Central memory CD4-positive, alpha-beta T cell (primary cell): ENCODE measurements at regions not wholly inside any gene's neighbourhood (a gene's known extent, or its start where the extent isn't known, plus 50 kb on each side); places are given as distances from the start of the nearest gene placed in this dataset.
"Not testable (repeated sequence)": the region's sequence is repeated elsewhere in the genome, so short reads cannot be mapped to it uniquely, and the experiment has no call there.

Experiments
- DNase-seq: peaks from one replicate; pipeline ENCODE4 v3.0.0; 2022

- no peak for DNase-seq
Observed at GRCh38 chr10:25724241-25724640, 209.8 kb upstream of the MYO3A start.

DNA sequence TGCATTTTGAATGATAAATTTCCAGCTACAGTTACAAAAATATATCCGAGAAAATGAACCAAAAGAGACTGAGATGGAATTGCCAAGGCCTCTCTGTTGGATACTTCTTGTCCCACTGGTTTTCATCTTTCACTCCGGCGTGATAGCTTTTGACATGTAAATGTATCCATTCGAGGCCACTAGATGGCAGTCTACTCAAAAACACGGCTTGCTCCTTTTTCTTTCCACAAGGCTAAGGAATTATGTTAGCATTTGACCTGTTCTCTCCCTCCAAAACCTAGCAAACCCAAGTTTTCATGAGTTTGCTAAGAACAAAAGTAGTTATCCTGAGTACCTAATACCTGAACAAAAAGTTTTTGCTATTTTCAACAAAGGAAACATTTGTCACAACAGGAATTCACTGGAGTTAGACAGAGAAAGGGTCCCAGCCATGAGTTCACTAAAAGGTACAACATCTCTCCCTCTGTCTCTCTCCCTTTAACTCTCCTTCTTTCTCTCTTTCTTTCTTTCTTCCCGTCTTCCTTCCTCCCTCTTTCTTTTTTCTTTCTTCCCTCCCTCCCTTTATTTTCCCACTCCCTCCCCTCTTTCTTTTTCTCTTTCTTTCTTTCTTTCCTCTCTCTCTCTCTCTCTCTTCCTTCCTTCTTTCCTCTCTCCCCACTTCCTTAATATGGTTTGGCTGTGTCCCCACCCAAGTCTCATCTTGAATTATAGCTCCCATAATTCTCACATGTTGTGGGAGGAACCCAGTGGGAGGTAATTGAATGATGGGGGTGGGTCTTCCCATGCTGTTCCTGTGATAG lies 207.9 kb upstream of the MYO3A start:
- DNase-seq: no peak

- no peak for DNase-seq
Observed at GRCh38 chr10:25738776-25739175, 195.3 kb upstream of the MYO3A start.

DNA sequence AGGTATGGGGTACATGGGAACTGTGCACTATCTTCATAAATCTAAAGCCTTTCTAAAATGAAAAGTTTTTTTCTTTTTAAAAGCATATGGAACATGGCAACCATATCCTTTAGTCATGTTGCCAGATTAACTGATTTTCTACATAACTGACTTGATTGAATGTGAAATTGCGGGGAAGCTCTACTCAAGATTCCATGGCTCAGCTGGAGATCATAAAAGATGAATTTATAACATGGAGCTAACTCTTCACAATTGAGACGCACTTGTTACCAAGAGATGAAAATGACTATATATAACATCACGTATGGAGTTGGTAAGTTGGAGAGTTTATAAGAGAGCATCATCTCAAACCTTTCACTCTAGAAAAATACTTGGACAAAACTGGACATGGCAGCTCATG lies 190.2 kb upstream of the MYO3A start:
- no peak for DNase-seq

DNA sequence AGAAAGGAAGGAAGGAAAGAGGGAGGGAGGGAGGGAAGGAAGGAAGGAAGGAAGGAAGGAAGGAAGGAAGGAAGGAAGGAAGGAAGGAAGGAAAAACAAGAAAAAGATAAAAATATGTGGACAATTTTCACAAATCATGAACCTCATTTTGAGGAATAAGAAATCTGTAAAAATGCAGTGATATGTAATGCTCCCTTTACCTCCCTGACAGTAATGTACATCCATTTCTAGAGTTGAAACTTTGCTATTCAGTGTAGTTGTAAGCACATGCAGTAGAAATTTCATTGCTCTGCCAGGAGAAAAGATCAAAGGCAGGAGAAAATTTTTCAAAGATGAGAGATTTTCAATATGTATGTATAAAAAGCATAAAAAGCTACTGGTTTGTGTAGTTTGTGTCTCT lies 189.5 kb upstream of the MYO3A start:
- no peak for DNase-seq

DNA sequence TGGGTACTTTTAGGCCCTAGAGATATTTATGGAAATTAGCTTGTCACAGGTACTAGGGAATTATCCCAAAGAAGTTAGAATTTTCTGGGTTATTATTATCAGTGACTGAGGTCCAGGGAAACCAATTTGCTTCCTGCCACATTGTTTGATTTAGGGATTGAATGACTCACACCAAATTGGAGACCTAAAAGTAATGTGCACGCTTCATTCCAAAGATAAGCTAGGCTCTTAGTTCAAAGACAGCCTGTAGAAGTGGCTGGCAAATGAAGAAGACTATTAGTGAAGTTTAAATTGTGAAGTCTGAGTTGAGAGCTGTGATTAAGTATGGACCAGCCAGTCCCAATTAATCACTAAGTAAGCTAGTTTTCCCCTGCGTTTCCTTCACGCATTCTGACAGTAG lies 188.1 kb upstream of the MYO3A start:
- no peak for DNase-seq

DNA sequence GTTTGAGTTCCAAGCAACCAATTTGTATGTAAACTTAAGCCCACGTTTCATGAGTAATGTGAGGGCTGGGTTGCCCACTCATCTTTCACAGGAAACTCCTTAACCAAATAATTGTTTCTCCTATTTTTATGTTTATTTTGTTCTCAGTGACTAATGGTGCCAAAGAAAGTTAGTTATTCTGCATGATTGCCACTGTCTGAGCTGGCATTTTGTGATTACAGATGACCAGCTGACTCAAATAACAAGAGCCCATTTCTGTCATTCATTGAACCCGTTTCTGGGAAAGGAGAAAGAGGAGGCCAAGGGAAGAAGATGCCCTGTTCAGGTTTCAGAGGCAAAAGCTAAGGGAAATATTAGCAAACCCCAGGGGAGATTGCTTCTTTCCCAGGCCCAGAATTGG lies 186.9 kb upstream of the MYO3A start:
- no peak for DNase-seq

- no peak for DNase-seq
Observed at GRCh38 chr10:25748509-25748908, 185.5 kb upstream of the MYO3A start.

GRCh38 chr10:25753776-25754175 lies 180.3 kb upstream of the MYO3A start:
- no peak for DNase-seq

DNA sequence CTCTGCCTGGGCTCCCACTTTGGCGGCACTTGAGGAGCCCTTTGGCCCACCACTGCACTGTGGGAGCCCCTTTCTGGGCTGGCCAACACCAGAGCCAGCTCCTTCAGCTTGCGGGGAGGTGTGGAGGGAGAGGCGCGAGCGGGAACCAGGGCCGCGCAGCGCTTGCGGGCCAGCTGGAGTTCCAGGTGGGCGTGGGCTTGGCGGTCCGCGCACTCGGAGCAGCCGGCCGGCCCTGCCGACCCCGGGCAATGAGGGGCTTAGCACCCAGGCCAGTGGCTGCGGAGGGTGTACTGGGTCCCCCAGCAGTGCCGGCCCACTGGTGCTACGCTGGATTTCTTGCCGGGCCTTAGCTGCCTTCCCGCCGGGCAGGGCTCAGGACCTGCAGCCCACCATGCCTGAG lies 178.2 kb upstream of the MYO3A start:
- DNase-seq: not testable (repeated sequence)

DNA sequence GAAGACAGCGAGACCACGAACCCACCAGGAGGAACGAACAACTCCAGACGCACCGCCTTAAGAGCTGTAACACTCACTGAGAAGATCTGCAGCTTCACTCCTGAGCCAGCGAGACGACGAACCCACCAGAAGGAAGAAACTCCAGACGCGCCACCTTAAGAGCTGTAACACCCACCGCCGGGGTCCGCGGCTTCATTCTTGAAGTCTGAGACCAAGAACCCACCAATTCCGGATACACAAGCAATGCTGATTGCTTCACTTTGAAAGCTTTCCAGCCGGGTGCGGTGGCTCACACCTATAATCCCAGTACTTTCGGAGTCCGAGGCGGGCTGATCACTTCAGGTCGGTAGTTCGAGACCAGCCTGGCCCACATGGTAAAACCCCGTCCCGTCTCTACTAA lies 177.2 kb upstream of the MYO3A start:
- DNase-seq: no peak

DNA sequence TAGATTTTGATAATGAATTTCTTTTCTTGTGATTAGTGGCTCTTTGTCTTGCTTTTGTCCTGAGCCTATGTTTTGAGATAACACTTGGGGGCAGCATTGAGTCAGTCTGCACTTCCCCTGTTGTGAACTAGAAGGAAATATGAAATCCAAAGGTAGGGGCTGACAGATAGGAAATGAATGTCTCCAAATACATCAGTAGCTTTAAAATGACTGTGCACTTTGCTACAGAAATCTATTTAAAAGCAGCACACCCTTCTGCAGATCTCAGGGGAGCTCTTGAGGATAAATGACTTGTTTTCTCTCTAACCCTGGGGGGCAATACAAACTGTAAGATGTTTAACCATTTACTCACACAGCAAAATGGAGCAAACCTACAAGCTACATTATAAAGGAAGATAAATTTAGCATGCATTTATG lies 176.0 kb upstream of the MYO3A start:
- no peak for DNase-seq

DNA sequence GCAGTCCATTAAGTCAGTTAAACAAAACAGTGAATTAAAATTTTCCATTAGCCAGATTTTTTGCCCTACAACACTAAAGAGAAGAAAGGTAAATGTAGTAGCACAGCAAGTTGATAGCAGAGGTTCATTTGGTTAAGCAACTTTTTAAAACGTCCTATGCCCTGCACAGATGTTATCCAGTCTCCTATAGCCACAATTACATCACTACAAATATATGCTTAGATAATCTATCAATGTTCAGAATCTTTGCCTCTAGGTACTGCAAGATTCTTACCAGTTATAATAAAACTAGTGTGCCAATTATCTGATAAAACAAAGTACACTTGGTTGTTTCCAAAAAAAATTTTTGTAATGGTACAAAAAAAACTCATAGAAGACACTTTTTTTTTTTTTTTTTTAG lies 175.5 kb upstream of the MYO3A start:
- DNase-seq: no peak

- no peak for DNase-seq
Observed at GRCh38 chr10:25761937-25762336, 172.1 kb upstream of the MYO3A start.

GRCh38 chr10:25766213-25766612 lies 167.8 kb upstream of the MYO3A start:
- no peak for DNase-seq

DNA sequence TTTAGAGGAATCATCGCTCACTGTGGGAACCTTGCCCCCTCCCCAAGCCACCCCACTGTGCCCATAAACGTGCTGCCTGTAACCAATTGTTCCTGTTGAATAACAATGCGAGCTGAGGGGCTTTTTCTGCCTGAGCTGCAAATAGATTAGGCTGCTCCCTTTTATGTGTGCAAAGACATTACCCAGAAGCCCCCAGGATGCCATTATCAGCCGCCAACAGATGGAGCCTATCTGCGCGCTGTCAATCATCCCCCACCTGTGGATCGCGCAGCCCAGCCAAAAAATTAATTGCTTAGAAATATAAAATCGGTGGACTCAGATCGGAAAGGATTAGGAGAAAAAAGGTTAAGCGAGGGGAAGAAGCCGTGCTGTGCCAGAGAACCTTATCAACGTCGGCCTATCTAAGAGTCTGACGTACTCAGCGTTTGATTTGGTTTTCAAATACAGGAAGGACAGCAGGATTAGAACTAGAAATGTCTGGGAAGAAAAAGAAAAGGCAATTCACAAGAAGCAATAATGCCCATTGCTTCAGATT lies 167.3 kb upstream of the MYO3A start:
- no peak for DNase-seq

GRCh38 chr10:25768167-25768566 lies 165.9 kb upstream of the MYO3A start:
- no peak for DNase-seq

DNA sequence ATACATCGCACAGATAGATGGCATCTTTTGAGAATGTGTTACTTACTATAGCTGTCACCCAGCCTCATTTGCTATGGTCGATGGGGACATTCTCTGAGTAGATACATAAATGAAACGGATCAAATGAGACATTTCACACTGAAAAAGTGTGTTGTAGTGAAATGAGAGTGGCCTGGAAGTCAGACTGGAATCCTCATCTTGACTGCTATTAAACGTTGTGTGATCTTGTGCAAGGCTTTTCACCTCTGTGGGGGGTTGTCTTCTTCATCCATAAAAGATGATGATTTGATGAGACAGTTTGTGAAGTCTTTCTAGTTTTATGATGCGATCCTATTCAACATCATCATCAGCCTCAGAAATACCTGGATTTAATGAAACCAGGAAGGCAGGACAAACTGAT lies 155.4 kb upstream of the MYO3A start:
- DNase-seq: no peak

GRCh38 chr10:25786161-25786560 lies 147.9 kb upstream of the MYO3A start:
- no peak for DNase-seq

- DNase-seq: no peak
Observed at GRCh38 chr10:25786899-25787298, 147.1 kb upstream of the MYO3A start.

DNA sequence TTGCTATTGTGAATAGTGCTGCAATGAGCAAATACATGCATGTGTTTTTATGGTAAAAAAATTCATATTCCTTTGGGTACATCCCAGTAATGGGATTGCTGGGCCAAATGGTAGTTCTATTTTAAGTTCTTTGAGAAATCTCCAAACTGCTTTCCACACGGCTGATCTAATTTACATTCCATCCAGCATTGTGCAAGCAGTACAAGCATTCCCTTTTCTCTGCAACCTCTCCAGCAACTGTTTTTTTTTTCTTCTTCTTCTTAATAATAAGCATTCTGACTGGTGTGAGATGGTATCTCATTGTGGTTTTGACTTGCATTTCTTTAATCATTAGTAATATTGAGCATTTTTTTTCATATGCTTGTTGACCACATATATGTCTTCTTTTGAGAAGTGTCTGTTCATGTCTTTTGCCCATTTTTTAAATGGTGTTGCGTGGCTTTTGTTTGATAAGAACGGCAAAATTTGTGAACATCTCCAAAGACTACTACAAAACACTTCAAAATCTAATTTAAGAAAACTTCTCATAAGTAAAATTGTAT lies 136.1 kb upstream of the MYO3A start:
- no peak for DNase-seq

- no peak for DNase-seq
Observed at GRCh38 chr10:25804505-25804904, 129.5 kb upstream of the MYO3A start.

GRCh38 chr10:25805986-25806385 lies 128.0 kb upstream of the MYO3A start:
- no peak for DNase-seq

- DNase-seq: no peak
Observed at GRCh38 chr10:25808372-25808771, 125.7 kb upstream of the MYO3A start.
